ENCODE measurements at regions not wholly inside any gene's neighbourhood (a gene's known extent, or its start where the extent isn't known, plus 50 kb on each side); places are given as distances from the start of the nearest gene placed in this dataset.

GRCh38 chr1:186571771-186572170 lies 108.5 kb downstream of the PTGS2 start:
- intact Hi-C loops (cut with micrococcal nuclease) (no loop called here), dilution Hi-C loops (cut with MboI; ENCODE audit: extremely low pct_ligation_motif_present, low sequenced_read_pairs) (no loop called here)
- H3K4me2 ChIP-seq (ENCODE audit: insufficient read depth, low read length): no peak overlapping the region
- POLR2A ChIA-PET: no interaction called here
- no peak overlapping the region for H2AFZ ChIP-seq (ENCODE audit: low read depth, low read length)
- H3K9me1 ChIP-seq (replicated peaks; ENCODE audit: control insufficient read depth, extremely low read depth, insufficient read depth, low read length): no peaks in the 10 kb centered on the region
- TF ChIP-seq JUN (IDR thresholded peaks at IDR 0.05; ENCODE audit: borderline replicate concordance, insufficient read depth, insufficient read length, low read depth) (no peak), MYC (IDR thresholded peaks at IDR 0.05; ENCODE audit: low read depth, low read length) (no peak), POLR2AphosphoS5 (IDR thresholded peaks at IDR 0.05; ENCODE audit: insufficient read depth, low read depth, low read length) (no peak), CTCF (IDR thresholded peaks at IDR 0.05; ENCODE audit: extremely low read depth in 1 of 2, insufficient read depth in 1 of 2, low read depth in 1 of 2, low read length in 2 of 2) (no peak), EZH2 (IDR thresholded peaks at IDR 0.05; ENCODE audit: borderline replicate concordance, low read depth, low read length, severe bottlenecking) (no peak), FOS (IDR thresholded peaks at IDR 0.05; ENCODE audit: borderline replicate concordance, insufficient read depth, low read length) (no peak), MAX (IDR thresholded peaks at IDR 0.05; ENCODE audit: insufficient read depth, insufficient read length) (no peak), GATA2 (IDR thresholded peaks at IDR 0.05; ENCODE audit: insufficient read depth, insufficient read length, low read depth, low read length) (no peak), POLR2A (IDR thresholded peaks at IDR 0.05; ENCODE audit: low read depth, low read length) (no peak)
- H3K9ac ChIP-seq (replicated peaks; ENCODE audit: extremely low read depth, insufficient read depth, low read length): no peak overlapping the region
- no peaks in the 10 kb centered on the region for H3K79me2 ChIP-seq (ENCODE audit: control insufficient read depth, insufficient read depth, low read length)
- H3K27me3 ChIP-seq (ENCODE audit: control insufficient read depth in 2 of 2, insufficient read depth in 2 of 2, low read length in 2 of 2): no peaks in the 10 kb centered on the region
- no TSS peak for BruUV-seq (replicated peaks)
- H3K4me1 ChIP-seq (ENCODE audit: control insufficient read depth, extremely low read depth, insufficient read depth, low read length): peaks cover 21% of the 10 kb centered on the region
- CTCF ChIA-PET: no interaction called here
- no peak overlapping the region for H3K27ac ChIP-seq (ENCODE audit: insufficient read depth, low read depth, low read length)
- no peak overlapping the region for H3K4me3 ChIP-seq (replicated peaks in 1 of 3; ENCODE audit: insufficient read depth in 1 of 3, low read depth in 1 of 3, low read length in 3 of 3)
- no peak for FAIRE-seq
- H3K36me3 ChIP-seq (ENCODE audit: control insufficient read depth in 2 of 2, extremely low read depth in 1 of 2, insufficient read depth in 2 of 2, low read length in 2 of 2): no peaks in the 10 kb centered on the region
- H4K20me1 ChIP-seq (replicated peaks; ENCODE audit: control insufficient read depth, extremely low read depth, insufficient read depth, low read length): no peaks in the 10 kb centered on the region
- DNase-seq (ENCODE audit: low read depth, low spot score): no peak
- H3K9me3 ChIP-seq (replicated peaks; ENCODE audit: control insufficient read depth, insufficient read depth, low read length): no peaks in the 10 kb centered on the region
